ENCODE measurements at regions not wholly inside any gene's neighbourhood (a gene's known extent, or its start where the extent isn't known, plus 50 kb on each side); places are given as distances from the start of the nearest gene placed in this dataset.

DNA sequence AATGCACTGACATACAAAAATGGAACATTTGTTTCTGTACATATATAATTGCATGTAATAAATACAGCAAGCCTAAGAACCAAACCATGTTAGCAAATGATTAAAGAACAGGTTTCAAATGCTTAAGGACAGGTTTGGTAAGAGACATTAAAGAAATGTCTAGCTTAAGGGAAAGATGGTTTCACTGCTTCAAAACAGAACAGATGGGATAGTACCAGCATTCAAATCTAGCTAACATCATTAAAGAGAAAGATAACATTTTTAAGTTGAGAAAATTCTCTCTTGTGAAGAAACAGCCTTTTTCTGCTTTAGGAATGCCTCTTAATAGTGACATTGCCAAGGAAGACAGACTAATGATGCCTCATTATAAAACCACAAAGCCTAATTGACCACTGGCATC lies 52.5 kb upstream of the DOCK9 start:
- Histone ChIP-seq H3K4me1 (ENCODE audit: control insufficient read depth in 1 of 2, insufficient read depth in 2 of 2, low read length in 2 of 2) (peaks cover 11 to 51% of the 10 kb centered on the region in 2 experiments), H3K27me3 (ENCODE audit: insufficient read depth, low read length) (no peaks in the 10 kb centered on the region), H3K4me2 (ENCODE audit: low read length) (no peak overlapping the region), H3K4me3 (replicated peaks in 1 of 2; ENCODE audit: low read depth in 1 of 2, low read length in 2 of 2) (no peak overlapping the region), H3K79me2 (ENCODE audit: insufficient read depth, low read length) (peaks cover 3% of the 10 kb centered on the region; the same call in 1 of the 2 replicates), H3K27ac (ENCODE audit: low read depth, low read length) (no peak overlapping the region), H3K9me2 (ENCODE audit: insufficient read depth) (no peaks in the 10 kb centered on the region), H4K20me1 (ENCODE audit: insufficient read depth) (no peaks in the 10 kb centered on the region), H3K9me3 (ENCODE audit: control insufficient read depth in 1 of 2, insufficient read depth in 1 of 2, low read depth in 1 of 2, low read length in 2 of 2) (0 out of 4 replicates have a peak, but pooled peaks cover 0 to 3% of the 10 kb centered on the region in 2 experiments), H3K9ac (ENCODE audit: low read length) (no peak overlapping the region), H3K36me3 (ENCODE audit: control insufficient read depth in 1 of 2, insufficient read depth in 2 of 2, low read length in 2 of 2) (no peaks in the 10 kb centered on the region), H2AFZ (ENCODE audit: low read depth, low read length, poor library complexity, severe bottlenecking) (no peak overlapping the region)
- ATAC-seq (no peak), DNase-seq (ENCODE audit: low read depth, low spot score) (no peak)
- ChIA-PET POLR2A (no interaction called here), CTCF (interaction anchor here (0.6 kb wide), 1 partner anchor 262 kb away, joined by 3 read pairs; no protein-coding TSS in a partner anchor), RAD21 (ENCODE audit: low non-redundant PET in 1 of 2, low total read pairs in 2 of 2, uncharacterized antibody in 2 of 2, unreplicated experiment in 2 of 2) (no interaction called here)
- TF ChIP-seq JUND (IDR thresholded peaks at IDR 0.05) (no peak), TCF7L2 (IDR thresholded peaks at IDR 0.05; ENCODE audit: borderline replicate concordance, extremely low read depth, insufficient read depth, insufficient read length) (no peak), EZH2phosphoT487 (IDR thresholded peaks at IDR 0.05; ENCODE audit: borderline replicate concordance) (no peak), CTCF (IDR thresholded peaks at IDR 0.05 in 2 of 3, conservative IDR thresholded peaks at IDR 0.05 in 1 of 3; ENCODE audit: borderline replicate concordance in 1 of 3, insufficient read depth in 1 of 3, low read depth in 2 of 3, low read length in 2 of 3) (no peak), POLR2A (IDR thresholded peaks at IDR 0.05; ENCODE audit: borderline replicate concordance, extremely low read depth, insufficient read depth, insufficient read length) (no peak), ZFX (IDR thresholded peaks at IDR 0.05) (no peak)
- TF ChIP-seq, protein P1, sequence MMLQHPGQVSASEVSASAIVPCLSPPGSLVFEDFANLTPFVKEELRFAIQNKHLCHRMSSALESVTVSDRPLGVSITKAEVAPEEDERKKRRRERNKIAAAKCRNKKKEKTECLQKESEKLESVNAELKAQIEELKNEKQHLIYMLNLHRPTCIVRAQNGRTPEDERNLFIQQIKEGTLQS (IDR thresholded peaks at IDR 0.05): no peak
- TF ChIP-seq, protein P2, sequence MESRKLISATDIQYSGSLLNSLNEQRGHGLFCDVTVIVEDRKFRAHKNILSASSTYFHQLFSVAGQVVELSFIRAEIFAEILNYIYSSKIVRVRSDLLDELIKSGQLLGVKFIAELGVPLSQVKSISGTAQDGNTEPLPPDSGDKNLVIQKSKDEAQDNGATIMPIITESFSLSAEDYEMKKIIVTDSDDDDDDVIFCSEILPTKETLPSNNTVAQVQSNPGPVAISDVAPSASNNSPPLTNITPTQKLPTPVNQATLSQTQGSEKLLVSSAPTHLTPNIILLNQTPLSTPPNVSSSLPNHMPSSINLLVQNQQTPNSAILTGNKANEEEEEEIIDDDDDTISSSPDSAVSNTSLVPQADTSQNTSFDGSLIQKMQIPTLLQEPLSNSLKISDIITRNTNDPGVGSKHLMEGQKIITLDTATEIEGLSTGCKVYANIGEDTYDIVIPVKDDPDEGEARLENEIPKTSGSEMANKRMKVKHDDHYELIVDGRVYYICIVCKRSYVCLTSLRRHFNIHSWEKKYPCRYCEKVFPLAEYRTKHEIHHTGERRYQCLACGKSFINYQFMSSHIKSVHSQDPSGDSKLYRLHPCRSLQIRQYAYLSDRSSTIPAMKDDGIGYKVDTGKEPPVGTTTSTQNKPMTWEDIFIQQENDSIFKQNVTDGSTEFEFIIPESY (IDR thresholded peaks at IDR 0.05; ENCODE audit: extremely low read depth, insufficient replicate concordance, low read length): no peak
- no TSS peak for BruUV-seq (replicated peaks)
- intact Hi-C loops (cut with micrococcal nuclease): no loop called here

All from HCT116 (cell line).